ENCODE measurements at regions not wholly inside any gene's neighbourhood (a gene's known extent, or its start where the extent isn't known, plus 50 kb on each side); places are given as distances from the start of the nearest gene placed in this dataset.
"Not testable (repeated sequence)": the region's sequence is repeated elsewhere in the genome, so short reads cannot be mapped to it uniquely, and the experiment has no call there.

DNA sequence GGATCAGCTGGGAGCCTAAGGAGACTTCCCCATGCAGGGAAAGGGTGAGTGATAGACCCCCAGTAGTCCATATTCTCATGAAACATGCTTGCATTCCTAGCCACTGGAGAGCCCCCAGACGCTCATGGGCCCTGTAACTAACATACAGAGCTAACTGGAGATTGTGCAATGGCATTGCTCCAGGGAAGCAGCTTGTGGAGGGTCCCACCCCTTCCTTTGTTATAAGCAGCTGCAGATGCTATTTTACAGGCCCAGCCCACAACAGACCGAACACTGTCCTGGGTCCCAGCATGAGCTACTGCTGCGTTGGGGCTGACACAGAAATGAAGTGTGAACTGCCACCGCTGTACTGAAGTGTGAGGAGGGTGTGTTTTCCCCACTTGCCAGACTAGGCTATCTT is 1465.7 kb upstream of the DIAPH2 start:
- no peak for DNase-seq

DNA sequence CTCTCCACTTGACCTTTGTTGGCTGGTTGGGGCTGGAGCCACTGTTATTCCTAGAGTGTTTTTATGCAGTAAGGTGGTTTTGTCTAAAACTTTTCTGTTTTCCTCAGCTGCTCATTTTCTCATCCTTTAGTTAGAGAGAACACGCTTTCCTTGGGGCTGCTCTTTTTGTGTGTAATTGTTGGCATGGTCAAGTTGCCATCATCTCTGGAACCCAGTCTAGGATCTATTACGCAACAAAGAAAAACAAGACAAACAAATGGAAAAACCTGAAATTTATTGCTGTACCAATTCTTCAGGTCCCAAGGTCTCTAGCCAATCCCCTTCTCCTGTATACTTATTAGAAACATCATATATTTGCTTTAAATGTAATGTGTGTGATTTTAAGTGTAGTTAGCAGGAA is 1436.3 kb upstream of the DIAPH2 start:
- DNase-seq = no peak

DNA sequence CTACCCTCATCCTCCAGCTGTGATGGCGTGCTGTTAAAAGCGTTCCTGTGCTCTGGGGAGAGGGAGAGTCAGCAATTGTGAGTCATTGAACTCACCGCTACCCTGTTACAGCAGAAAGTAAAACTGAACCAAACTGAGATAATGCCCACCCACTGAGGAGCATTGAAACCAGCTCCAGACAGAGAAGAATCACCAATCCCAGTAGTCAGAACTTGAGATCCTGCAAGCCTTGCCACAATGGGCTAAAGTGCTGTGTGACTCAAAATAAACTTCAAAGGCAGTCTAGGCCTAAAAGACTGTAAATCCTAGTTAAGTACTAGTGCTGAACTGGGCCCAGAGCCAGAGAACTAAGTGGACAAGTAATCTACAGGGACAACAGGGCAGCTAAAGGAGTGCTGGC is 1394.2 kb upstream of the DIAPH2 start:
- DNase-seq = no peak

DNA sequence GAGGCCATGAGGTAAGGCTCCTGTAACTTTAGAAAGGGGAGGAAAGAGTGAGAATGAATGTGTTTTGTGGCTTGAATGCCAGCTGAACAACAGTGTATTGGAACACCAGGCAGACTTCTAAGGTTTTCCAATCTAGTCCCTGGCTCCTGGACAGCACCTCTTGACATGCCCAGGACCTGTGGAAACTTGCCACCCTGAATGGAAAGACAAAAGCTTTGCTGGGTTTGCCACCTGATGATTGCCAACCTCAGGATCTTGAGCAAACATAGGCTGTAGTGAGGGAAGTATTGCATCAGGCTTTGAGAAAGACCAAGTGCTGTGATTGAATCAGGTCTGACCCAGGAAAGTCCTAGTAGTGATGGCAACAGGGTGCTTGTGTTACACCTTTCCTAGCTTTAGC is 1393.1 kb upstream of the DIAPH2 start:
- no peak for DNase-seq

DNA sequence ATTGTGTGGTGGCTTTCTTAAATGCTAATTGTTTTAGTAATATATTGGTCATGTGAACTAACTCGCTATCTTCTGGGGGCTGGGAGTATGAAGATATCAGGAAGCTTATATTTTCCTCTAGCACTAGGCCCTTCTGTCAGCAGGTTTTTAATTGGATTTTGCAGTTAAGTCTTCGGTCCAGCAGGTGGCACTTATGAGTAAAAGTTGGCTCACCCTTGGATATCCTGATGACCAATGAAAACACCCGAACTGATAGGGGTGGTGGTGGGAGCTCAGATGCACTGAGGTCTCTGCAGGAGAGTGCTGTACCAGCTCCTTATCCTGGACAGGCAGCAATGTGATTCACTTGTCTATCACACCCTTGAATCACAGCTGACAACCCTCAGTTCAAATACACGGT is 1365.8 kb upstream of the DIAPH2 start:
- no peak for DNase-seq

DNA sequence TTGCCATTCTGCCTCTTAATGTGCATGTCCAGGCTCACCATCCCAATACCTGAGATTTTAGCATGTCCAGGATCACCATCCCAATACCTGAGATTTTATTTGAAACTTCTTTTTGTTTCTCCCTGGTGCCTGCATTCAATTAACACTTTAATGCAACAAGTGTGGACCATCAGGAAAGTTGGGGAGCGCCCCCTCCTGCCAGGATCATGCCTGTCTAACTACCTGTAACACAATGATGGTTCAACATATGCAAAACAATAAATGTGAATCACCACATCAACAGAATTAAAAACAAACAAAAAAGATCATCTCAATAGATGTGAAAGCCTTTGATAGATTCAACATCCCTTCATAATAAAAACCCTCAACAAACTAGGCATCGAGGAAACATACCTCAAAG is 1359.5 kb upstream of the DIAPH2 start:
- no peak for DNase-seq

- DNase-seq = no peak
Measured at GRCh38 chrX:95330292-95330691, 1354.3 kb upstream of the DIAPH2 start.

DNA sequence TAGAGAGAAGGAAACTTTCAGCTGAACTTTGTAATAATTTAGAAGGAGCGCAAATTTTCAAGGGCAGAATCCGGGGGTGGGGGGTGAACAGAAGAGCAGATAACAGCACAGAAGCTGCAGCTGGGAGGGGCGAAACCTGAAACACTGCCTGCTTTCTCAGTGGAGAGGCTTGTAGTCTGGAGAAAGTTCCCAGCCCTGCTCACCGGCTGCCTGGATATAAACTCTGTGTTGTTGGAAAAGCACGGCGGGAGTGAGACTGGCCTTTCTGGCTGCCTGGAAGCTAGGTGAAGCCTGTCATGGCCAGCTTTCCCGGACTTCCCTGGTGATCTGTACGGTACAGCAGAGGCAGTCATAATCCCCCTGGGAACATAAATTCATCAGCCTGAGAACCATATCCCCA is 1352.1 kb upstream of the DIAPH2 start:
- DNase-seq = no peak

GRCh38 chrX:95346856-95347255 is 1337.8 kb upstream of the DIAPH2 start:
- DNase-seq = no peak

GRCh38 chrX:95350774-95351488 is 1333.7 kb upstream of the DIAPH2 start:
- no peak for DNase-seq

GRCh38 chrX:95367286-95367685 is 1317.4 kb upstream of the DIAPH2 start:
- DNase-seq = no peak

GRCh38 chrX:95382799-95383198 is 1301.8 kb upstream of the DIAPH2 start:
- no peak for DNase-seq

DNA sequence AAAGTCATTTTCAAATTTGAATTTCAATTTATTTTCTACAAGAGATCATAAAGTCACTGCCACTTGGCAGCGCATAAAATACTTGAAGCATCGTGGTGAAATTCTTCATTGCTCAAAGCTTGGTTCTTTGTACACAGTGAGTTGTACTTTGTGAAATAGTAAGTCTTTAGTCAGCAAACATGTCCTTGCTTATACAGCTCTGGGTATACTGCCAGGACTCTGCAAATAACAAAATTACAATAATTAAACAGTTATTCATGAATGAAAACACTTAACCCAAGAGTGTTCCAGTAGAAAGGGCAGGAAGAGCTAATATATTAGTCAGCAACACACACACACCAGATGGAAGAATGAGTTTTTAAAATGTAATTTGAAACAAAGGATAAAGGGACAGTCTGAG is 1300.9 kb upstream of the DIAPH2 start:
- DNase-seq = no peak

DNA sequence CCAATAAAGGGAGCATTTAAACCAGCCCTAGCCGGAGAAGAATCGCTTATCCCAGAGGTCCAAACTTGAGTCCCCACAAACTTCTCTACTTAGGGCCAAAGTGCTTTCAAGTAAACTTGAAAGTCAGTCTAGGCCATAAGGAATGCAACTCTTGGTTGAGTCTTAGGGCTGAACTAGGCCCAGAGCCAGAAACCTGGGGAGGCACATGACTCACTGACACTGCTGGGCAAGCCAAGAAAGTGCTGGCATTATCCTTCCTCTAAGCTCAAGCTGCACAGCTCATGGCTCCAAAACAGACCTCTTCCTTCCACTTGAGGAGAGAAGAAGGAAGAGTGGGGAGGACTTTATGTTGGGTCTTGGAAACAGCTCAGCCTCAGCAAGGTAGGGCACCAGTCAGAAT is 1257.3 kb upstream of the DIAPH2 start:
- DNase-seq = no peak

DNA sequence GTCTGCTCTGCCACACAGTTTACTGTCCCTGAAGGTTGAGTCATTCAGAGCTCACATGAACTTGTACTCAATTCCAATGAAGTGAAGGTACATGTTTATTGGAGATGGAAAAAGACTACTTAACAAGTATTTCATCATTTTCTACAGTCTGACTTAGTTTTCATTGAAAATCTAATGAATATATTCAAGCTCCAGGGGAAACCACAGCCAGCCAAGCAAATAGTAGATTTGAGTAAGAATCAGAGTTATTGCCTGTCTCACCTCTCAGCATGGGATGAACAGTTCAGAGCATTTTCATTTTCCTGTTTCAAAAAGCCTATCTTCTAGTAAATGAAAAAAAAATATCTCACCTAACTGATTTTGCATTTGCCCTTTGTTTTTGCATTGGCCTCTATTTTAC is 1249.4 kb upstream of the DIAPH2 start:
- DNase-seq = no peak

DNA sequence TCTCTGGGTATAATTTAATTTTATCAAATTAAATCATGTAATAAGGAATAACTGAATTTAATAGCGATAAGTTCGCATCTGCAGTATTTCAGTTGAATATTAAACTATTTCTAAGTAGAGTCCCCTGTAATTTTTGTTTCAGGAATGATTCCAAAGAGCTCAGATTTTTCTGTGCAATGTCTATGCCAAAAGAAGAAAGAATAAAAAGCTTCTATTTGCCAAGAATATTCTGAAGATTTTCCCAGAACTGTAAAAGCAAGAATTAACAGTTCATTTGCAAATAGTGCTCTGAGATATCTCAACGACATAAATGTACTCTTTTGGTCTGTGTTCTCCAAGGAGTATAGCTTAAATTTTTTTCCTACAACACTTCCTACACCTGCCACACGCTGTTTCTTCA is 1242.8 kb upstream of the DIAPH2 start:
- no peak for DNase-seq

DNA sequence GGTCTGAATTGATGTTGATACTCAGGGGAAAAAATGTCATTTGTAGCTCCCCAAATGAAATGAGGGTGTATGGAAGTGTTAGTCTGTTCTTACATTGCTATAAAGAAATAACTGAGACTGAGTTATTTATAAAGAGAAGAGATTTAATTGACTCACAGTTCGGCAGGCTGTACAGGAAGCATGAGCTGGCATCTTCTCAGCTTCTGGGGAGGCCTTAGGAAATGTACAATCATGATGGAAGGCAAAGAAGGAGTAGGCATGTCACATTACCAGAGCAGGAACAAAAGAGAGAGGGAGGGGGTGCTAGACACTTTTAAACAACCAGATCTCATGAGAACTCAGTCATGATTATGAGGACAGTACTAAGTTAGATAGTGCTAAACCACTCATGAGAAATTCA is 1199.9 kb upstream of the DIAPH2 start:
- no peak for DNase-seq

GRCh38 chrX:95505721-95506120 is 1178.9 kb upstream of the DIAPH2 start:
- DNase-seq = no peak

- DNase-seq = no peak
Measured at GRCh38 chrX:95509474-95509873, 1175.2 kb upstream of the DIAPH2 start.

GRCh38 chrX:95524018-95524417 is 1160.6 kb upstream of the DIAPH2 start:
- DNase-seq = not testable (repeated sequence)

- DNase-seq = no peak
Measured at GRCh38 chrX:95536111-95536510, 1148.5 kb upstream of the DIAPH2 start.

GRCh38 chrX:95536661-95537060 is 1148.0 kb upstream of the DIAPH2 start:
- no peak for DNase-seq

- DNase-seq = no peak
Measured at GRCh38 chrX:95539041-95539440, 1145.6 kb upstream of the DIAPH2 start.

GRCh38 chrX:95549552-95549951 is 1135.1 kb upstream of the DIAPH2 start:
- not testable (repeated sequence) for DNase-seq

Measured in hypothalamus (tissue), 51 donors.